ENCODE measurements at regions not wholly inside any gene's neighbourhood (a gene's known extent, or its start where the extent isn't known, plus 50 kb on each side); places are given as distances from the start of the nearest gene placed in this dataset.

- TF ChIP-seq POLR2A (IDR thresholded peaks at IDR 0.05) (no peak), CTCF (IDR thresholded peaks at IDR 0.05) (no peak)
These were observed 80.0 kb upstream of the XIST start for GRCh38 chrX:73932522-73932921.

All from testis (tissue), 2 donors.